ENCODE measurements at regions not wholly inside any gene's neighbourhood (a gene's known extent, or its start where the extent isn't known, plus 50 kb on each side); places are given as distances from the start of the nearest gene placed in this dataset.
"Not testable (repeated sequence)": the region's sequence is repeated elsewhere in the genome, so short reads cannot be mapped to it uniquely, and the experiment has no call there.

DNA sequence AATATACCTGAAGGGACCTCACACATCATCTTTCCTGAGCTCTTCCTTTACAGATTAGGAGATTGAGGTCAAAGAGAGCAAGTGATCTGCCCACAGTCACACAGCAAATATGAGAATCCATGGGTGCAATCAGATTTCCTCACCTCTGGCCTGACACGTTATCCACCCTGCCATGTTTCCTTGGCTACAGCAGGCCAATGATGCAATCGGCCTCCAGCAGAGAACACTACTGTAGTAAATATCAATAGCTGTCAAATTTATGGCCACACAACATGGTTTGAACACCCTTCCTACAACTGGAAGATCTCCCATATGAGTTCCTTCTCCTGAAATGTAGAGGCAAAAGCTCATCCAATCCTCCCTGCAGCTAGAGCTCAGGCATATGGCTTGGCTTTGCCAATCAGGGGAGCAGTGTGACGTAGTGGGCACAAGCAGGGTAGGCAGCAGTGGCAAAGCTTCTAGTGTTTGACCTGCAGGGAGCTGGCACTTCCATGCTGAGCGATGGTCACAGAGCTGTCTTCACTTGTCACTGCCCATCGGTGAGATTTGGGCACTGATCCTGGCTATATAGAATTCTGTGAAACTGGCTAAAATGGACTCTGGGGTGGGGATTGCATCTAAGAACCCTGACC, 271.3 kb downstream of the TJP1 start:
- DNase-seq: no peak

- no peak for DNase-seq
These were observed 274.3 kb downstream of the TJP1 start for GRCh38 chr15:29548006-29548405.

DNA sequence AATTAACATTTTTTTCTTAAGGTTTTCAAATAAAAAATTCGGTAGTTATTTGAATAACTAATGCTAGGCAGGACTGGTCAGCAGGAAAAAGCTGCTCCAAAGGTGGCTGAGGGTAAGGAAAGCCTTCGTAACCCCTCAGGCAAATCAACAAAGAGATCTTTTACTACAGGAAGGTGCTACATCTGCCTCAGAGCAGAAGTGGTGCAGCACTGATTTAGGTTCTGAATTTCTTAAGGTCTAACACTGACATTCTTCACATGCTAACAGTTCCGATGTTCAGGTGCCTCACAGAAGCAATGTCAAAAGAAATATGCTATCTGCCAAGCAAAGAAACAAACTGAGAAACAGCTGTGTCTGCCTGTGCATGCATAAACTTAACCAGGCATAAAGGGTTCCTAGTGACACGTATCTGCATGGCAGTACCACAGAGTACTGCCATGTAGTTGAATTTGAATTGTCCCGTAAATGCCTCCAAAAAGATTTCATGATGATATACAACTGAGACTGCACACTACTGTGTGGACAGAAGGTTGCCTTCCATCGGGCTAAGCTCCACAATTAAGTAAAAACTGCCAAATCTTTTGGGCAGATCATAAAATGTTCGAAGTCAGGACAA, 275.0 kb upstream of the NSMCE3 start:
- DNase-seq: no peak

- DNase-seq: no peak
These were observed 273.4 kb upstream of the NSMCE3 start for GRCh38 chr15:29542994-29543393.

DNA sequence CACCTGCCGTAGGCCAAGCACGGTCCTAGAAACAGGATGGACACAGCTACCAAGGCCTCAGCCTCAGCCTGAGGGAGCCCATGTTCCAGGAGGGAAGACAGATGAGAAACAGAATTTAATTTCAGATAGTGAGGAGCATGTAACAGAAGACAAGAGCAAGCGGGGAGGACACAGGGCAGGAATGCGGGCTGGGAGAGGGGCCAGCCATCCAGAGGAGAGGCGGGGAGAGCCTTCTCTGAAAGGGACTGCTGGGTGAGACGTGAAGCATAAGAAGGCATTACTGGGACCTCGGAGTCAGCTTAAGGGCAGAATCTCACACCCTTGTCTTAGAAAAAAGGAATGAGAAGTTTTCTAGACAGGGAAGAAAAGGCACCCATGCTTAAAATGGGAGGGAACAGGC, 271.7 kb upstream of the NSMCE3 start:
- no peak for DNase-seq

DNA sequence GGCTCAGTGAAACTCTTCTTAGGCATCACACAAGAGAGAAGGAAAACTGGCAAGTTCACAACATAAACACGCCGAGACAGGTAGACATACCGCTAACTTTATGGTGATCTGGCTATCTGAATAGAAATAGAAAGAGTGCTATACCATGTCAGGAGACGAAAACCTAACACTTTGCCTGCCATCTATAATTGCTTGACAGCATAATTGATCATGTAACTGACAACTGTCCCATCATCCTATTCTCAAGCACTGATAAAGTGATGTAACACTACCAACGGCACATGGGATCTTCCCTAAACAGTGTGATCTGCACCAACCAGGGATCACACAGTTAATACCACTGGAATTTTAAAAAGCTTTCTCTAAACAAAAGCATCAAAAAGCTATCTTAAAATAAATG, 270.9 kb upstream of the NSMCE3 start:
- DNase-seq: no peak

- DNase-seq: no peak
These were observed 270.1 kb upstream of the NSMCE3 start for GRCh38 chr15:29539736-29540135.

- no peak for DNase-seq
These were observed 268.4 kb upstream of the NSMCE3 start for GRCh38 chr15:29538044-29538443.

DNA sequence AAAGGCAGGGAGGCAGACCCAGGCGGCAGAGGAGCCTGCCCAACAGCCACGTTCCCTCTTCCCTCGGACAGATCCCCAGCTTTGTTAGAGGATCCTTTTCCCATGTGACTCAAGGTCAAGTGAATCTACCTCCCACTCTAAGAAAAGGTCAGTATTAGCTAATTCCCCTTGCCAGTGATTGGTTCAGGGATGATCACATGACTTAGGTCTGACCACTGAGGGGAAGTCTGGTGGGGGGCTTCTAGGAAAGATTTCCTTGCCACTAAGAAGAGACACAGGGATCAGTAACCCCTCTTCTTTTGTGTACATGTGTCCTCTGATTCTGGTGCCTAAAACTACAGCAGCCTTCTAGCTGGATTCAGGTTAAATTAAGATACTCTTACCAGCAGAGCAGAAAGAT, 266.3 kb upstream of the NSMCE3 start:
- no peak for DNase-seq

DNA sequence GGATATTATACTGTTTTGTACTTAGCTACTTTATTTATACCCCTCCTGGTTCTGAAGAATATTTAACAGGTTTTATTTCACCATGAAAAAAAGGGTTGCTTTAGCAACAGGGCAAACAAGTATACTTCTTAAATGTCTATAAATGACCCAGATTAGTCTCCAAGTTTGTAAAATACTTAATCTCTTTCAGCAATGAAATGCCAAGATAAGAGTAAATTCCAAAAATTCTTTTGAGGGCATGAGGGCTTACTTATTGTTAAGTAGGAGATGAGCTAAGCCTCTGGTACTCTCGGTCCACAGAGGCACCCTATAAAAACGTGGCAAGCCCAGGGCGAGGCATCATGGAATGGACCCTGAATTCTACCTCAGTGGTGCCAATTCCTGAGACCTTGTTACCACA, 264.8 kb upstream of the NSMCE3 start:
- no peak for DNase-seq

- DNase-seq: peak in 1 of 2 donors; percentile 1
These were observed 264.0 kb upstream of the NSMCE3 start for GRCh38 chr15:29533647-29534046.

DNA sequence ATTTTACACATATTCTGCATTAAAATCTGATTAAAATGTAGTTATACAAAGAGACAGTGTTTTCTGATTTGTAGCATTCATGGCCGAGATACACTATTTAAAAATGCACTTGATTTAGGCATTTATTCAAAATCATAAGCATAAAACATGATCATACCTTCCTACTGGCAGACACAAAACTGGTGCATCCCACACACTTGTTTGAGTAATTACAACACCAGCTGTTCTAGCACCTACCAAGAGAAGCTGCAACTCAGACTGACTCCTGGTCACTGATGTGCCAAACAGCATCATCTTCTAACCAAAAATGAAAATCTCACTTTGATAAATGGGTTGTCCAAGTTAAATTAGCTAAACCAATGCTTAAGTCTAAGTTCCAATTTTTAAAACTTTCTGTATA, 262.7 kb upstream of the NSMCE3 start:
- no peak for DNase-seq

DNA sequence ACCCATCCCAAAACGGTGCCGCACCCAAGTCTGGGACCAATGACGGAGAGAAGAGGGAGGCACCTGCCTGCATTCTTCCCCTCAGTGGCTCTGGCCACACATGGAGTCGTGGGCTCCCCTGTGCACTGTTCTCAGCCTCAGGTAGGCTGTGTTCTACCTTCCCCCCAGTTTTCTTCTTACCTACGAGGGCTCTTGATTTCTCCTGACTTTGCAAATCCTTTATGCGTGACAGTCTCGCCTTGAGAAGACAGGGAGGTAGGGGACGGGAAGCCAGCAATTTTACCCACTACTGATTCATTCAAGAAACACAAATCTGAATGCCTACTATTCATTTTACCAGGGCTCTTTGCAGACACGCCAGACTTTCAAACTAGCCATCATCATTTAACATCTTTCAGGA, 261.3 kb upstream of the NSMCE3 start:
- DNase-seq: no peak

GRCh38 chr15:29529043-29529442, 259.4 kb upstream of the NSMCE3 start:
- DNase-seq: no peak

GRCh38 chr15:29528276-29528675, 258.7 kb upstream of the NSMCE3 start:
- no peak for DNase-seq

GRCh38 chr15:29526802-29527201, 257.2 kb upstream of the NSMCE3 start:
- no peak for DNase-seq

- DNase-seq: no peak
These were observed 253.0 kb upstream of the NSMCE3 start for GRCh38 chr15:29522373-29523276.

- no peak for DNase-seq
These were observed 248.8 kb upstream of the NSMCE3 start for GRCh38 chr15:29518442-29518841.

- DNase-seq: no peak
These were observed 248.2 kb upstream of the NSMCE3 start for GRCh38 chr15:29517829-29518228.

- no peak for DNase-seq
These were observed 247.3 kb upstream of the NSMCE3 start for GRCh38 chr15:29516929-29517328.

- DNase-seq: no peak
These were observed 245.3 kb upstream of the NSMCE3 start for GRCh38 chr15:29514926-29515325.

- no peak for DNase-seq
These were observed 242.0 kb upstream of the NSMCE3 start for GRCh38 chr15:29511663-29512062.

- DNase-seq: not testable (repeated sequence)
These were observed 235.9 kb upstream of the NSMCE3 start for GRCh38 chr15:29505535-29505934.
